Endothelial cell (in vitro differentiated cells): ENCODE measurements at regions not wholly inside any gene's neighbourhood (a gene's known extent, or its start where the extent isn't known, plus 50 kb on each side); places are given as distances from the start of the nearest gene placed in this dataset.

Source experiments
- DNase-seq: peaks from one replicate; pipeline ENCODE4 v3.0.0; 2021; ENCODE audit warnings: low spot score
- H3K27ac Mint-ChIP-seq: one replicate; pipeline ENCODE4 v1.8.0; 2021; ENCODE audit warnings: mixed read lengths, inconsistent platforms; ENCODE audit not compliant: unreplicated experiment
- H3K27me3 Mint-ChIP-seq: one replicate; pipeline ENCODE4 v1.8.0; 2021; ENCODE audit warnings: mild to moderate bottlenecking, moderate library complexity, mixed read lengths, inconsistent platforms; ENCODE audit not compliant: unreplicated experiment
- H3K36me3 Mint-ChIP-seq: one replicate; pipeline ENCODE4 v1.8.0; 2021; ENCODE audit warnings: mild to moderate bottlenecking, low read depth, mixed read lengths, inconsistent platforms; ENCODE audit not compliant: unreplicated experiment
- H3K4me1 Mint-ChIP-seq: one replicate; pipeline ENCODE4 v1.8.0; 2021; ENCODE audit warnings: mild to moderate bottlenecking, mixed read lengths, inconsistent platforms; ENCODE audit not compliant: unreplicated experiment
- H3K4me3 Mint-ChIP-seq: one replicate; pipeline ENCODE4 v1.8.0; 2021; ENCODE audit warnings: mild to moderate bottlenecking, mixed read lengths, inconsistent platforms; ENCODE audit not compliant: unreplicated experiment
- H3K9me3 Mint-ChIP-seq: one replicate; pipeline ENCODE4 v1.8.0; 2021; ENCODE audit warnings: mixed read lengths, inconsistent platforms; ENCODE audit not compliant: unreplicated experiment
- CTCF ChIP-seq: fragments of 200-600 bp; sonication (generic); IDR thresholded peaks from one replicate; pipeline ENCODE4 v1.5.0; 2021; ENCODE audit warnings: antibody characterized with exemption; ENCODE audit not compliant: unreplicated experiment

DNA sequence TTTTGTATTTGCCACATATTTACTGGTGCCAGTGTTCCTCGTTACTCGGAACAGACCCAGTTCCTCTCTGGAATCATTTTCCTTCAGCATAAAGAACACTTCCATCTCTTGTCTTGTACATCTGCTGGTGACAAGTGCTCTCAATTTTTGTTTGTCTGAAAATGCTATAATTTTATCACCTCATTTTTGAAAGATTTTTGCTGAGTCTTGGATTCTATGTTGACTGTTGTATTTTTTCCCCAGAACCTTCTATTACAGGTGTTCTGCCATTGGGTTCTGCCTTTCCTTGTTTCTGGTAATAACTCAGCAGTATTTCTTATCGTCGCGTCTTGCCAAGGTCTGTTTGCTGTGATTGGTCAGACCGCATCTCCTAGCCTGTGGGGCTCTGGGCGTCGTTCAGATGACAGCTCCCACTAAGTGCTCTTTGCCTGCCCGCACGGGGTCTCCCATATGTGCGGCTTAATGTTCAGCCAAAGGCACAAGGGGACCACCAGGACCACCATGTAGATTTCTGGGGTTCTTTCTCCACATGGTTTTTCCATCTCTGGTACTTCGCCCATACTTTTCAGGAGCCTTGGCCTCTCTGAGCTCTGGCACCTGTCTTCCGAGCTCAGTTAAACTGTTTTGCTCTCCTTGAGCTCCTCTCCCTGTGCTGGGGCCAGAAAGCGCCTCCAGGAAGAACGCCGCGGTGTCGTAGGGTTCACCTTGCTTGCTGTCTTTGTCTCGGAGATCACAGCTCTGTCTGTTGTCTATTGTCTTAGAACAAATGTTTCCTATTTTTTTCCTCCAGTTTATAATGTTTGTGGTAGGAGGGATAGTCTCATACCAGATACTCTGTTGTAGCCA is 80.0 kb downstream of the METRNL start:
- no peak for TF ChIP-seq CTCF
- no peak for DNase-seq
- H3K9me3 Mint-ChIP-seq: no peaks in the 10 kb centered on the region
- H3K27ac Mint-ChIP-seq: no peak overlapping the region
- H3K4me1 Mint-ChIP-seq: no peaks in the 10 kb centered on the region
- peaks cover 2% of the 10 kb centered on the region for H3K27me3 Mint-ChIP-seq
- no peaks in the 10 kb centered on the region for H3K36me3 Mint-ChIP-seq
- H3K4me3 Mint-ChIP-seq: no peak overlapping the region

DNA sequence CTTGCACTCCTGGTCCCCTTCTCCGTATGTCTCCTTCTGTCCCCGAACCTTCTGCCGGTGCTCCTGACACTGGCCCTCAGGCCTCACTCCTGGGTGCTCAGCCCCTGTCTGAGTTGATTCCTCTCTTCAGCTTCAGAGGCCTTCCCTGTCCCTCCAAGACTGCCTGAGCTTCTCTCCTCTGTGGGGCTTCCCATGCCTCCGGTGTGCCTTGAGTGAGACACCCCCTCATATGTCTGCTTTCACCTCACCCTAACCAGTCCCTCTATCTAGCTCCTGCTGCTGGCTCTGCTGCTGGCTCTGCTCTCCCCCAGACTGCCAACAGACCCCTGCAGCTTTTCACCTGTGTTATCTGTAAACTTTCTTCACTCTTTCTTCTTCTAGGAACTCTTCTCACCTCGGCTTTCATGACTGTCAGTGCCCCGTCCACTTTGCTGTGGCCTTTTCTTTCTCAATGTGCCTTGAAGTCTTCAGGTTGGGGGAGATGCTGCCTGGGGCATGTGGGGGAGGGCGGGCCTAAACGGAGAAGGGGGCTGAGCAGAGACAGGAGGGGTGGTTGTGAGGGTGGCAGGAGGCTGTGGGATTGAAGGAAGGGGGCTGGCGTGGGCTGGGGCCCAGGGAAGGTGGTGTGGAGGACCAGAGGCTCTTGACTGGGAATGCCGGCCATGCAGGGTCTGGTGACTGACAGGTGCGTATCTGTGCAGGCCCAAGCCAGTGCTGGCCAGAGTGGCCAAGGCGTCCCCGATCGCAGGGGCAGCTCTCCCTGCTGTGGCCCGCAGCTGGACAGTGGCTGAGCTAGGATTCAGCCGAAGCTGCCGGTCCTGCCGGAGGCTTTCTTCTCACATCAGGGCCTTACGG is 81.3 kb downstream of the METRNL start:
- Mint-ChIP-seq H3K4me1 (no peaks in the 10 kb centered on the region), H3K27ac (no peak overlapping the region), H3K4me3 (no peak overlapping the region), H3K27me3 (no peaks in the 10 kb centered on the region), H3K9me3 (no peaks in the 10 kb centered on the region), H3K36me3 (no peaks in the 10 kb centered on the region)
- TF ChIP-seq CTCF: no peak
- DNase-seq: no peak

- no peaks in the 10 kb centered on the region for H3K4me1 Mint-ChIP-seq
- H3K9me3 Mint-ChIP-seq: no peaks in the 10 kb centered on the region
- DNase-seq: no peak
- H3K27me3 Mint-ChIP-seq: no peaks in the 10 kb centered on the region
- no peak overlapping the region for H3K4me3 Mint-ChIP-seq
- TF ChIP-seq CTCF: no peak
- H3K27ac Mint-ChIP-seq: no peak overlapping the region
- no peaks in the 10 kb centered on the region for H3K36me3 Mint-ChIP-seq
Measured at GRCh38 chr17:83161298-83162034, 82.1 kb downstream of the METRNL start.

DNA sequence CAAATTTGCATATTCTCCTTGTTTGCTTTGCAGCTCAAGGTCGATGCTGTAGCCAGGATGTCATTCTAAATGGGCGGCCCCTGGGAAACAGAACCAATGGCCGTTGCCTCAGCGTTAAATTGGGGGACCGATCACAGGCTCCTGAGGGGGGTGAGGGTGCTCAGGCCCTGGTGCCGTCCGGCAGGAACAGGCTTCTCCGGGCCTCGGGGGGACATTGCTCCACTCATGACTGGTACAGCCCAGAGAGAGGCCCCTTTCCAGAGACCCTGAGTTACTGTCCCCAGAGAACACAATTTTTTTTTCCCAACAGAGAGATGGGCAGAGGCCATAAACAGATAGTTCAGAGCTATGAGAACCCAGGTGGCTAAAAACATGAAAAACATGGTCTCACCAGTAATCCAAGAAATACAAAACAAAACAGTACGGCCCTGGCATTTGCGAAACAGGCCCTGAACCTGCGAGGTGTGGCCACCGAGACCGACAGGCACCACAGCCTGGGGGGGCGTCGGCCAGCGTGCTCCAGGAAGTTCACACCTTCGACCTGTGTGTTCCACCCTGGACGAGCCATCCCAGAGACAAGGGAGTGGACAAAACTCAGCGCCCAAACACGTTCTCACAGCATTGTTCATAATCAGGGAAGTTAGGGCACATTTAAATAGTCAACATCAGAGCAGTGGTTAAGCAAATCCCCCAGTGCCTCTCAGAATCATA is 82.8 kb downstream of the METRNL start:
- DNase-seq: no peak
- no peaks in the 10 kb centered on the region for H3K36me3 Mint-ChIP-seq
- TF ChIP-seq CTCF: no peak
- H3K9me3 Mint-ChIP-seq: no peaks in the 10 kb centered on the region
- no peaks in the 10 kb centered on the region for H3K27me3 Mint-ChIP-seq
- no peaks in the 10 kb centered on the region for H3K4me1 Mint-ChIP-seq
- H3K4me3 Mint-ChIP-seq: no peak overlapping the region
- no peak overlapping the region for H3K27ac Mint-ChIP-seq
